Activated T-cell treated with anti-CD3 and anti-CD28 coated beads, Interleukin-2, amount 50 U/mL, for 72 hours (primary cell): ENCODE measurements at regions not wholly inside any gene's neighbourhood (a gene's known extent, or its start where the extent isn't known, plus 50 kb on each side); places are given as distances from the start of the nearest gene placed in this dataset.

Source experiments
- ATAC-seq, 2 donors: fragments of 150-1000 bp; cut with Tn5 transposase; replicated peaks in 1 of 2; 2 replicates each; pipeline ENCODE4 v1.10.0; 2021; ENCODE audit warnings: moderate library complexity in 2 of 2, mild to moderate bottlenecking in 1 of 2
- DNase-seq, 2 donors: peaks; one replicate each; pipeline ENCODE4 v3.0.0; 2021 to 2022; ENCODE audit warnings: mixed read lengths in 1 of 2
- H3K27ac Mint-ChIP-seq: one replicate; pipeline ENCODE4 v1.8.0; 2022; ENCODE audit warnings: mild to moderate bottlenecking, moderate library complexity, mixed read lengths
- H3K27me3 Mint-ChIP-seq: one replicate; pipeline ENCODE4 v1.8.0; 2022; ENCODE audit warnings: low read depth, mixed read lengths
- H3K36me3 Mint-ChIP-seq, 2 donors: one replicate each; pipeline ENCODE4 v1.8.0; 2022; ENCODE audit warnings: mixed read lengths in 2 of 2, mild to moderate bottlenecking in 1 of 2; ENCODE audit not compliant: insufficient read depth in 2 of 2
- H3K4me1 Mint-ChIP-seq: one replicate; pipeline ENCODE4 v1.8.0; 2022; ENCODE audit warnings: low read depth, mixed read lengths
- H3K4me3 Mint-ChIP-seq, 2 donors: one replicate each; pipeline ENCODE4 v1.8.0; 2022; ENCODE audit warnings: mild to moderate bottlenecking in 2 of 2, mixed read lengths in 2 of 2, moderate library complexity in 2 of 2
- H3K9me3 Mint-ChIP-seq, 2 donors: one replicate each; pipeline ENCODE4 v1.8.0; 2022; ENCODE audit warnings: mixed read lengths in 2 of 2

- ATAC-seq (no peak), DNase-seq (no peak)
- Mint-ChIP-seq H3K27me3 (no peaks in the 10 kb centered on the region), H3K36me3 (peaks cover 40 to 57% of the 10 kb centered on the region in 2 donors), H3K4me1 (peaks cover 74% of the 10 kb centered on the region), H3K4me3 (peak overlapping the region; percentile 86 to 90), H3K27ac (peak overlapping the region; percentile 97), H3K9me3 (no peaks in the 10 kb centered on the region)
These were observed 75.8 kb downstream of the DAD1 start for GRCh38 chr14:22513066-22513812.

GRCh38 chr14:22512106-22512814, 76.8 kb downstream of the DAD1 start:
- DNase-seq (no peak), ATAC-seq (no peak)
- peak overlapping the region; percentile 86 to 90 for H3K4me3 Mint-ChIP-seq
- peaks cover 36 to 54% of the 10 kb centered on the region in 2 donors for H3K36me3 Mint-ChIP-seq
- H3K27ac Mint-ChIP-seq = peak overlapping the region; percentile 97
- H3K27me3 Mint-ChIP-seq = no peaks in the 10 kb centered on the region
- H3K9me3 Mint-ChIP-seq = no peaks in the 10 kb centered on the region
- H3K4me1 Mint-ChIP-seq = peaks cover 71% of the 10 kb centered on the region

- Mint-ChIP-seq H3K27me3 (no peaks in the 10 kb centered on the region), H3K9me3 (no peaks in the 10 kb centered on the region), H3K36me3 (peaks cover 42 to 61% of the 10 kb centered on the region in 2 donors), H3K4me3 (peak overlapping the region; percentile 86 to 90), H3K4me1 (peaks cover 72% of the 10 kb centered on the region), H3K27ac (peak overlapping the region; percentile 97)
- no peak for ATAC-seq
- no peak for DNase-seq
These were observed 78.4 kb downstream of the DAD1 start for GRCh38 chr14:22510527-22511110.

DNA sequence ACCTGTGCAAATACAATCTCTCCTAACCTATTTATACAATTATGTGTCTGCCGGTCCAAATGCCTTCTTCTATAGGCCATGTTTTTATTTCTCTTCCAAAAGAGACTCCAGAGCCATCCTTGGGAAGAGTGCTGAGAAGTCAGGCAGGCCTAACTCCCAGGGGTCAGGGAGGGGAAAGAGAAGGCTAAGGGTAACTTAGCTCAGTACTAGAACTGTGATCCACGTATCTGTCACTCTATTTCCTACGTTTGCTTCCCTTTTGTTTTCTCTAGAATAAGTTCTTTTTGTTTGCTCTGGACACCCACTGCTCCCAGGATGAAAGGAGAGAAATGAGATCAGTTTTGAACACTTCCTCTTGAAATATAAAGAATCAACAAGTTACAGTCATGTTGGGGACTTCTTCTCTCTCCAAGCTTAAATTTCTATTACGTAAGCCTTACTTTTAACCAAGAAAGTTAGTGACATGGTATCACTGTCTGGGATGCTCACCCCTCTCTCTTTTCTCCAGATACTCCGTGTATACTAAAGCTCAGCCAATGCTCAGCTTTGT, 79.2 kb downstream of the DAD1 start:
- ATAC-seq (no peak), DNase-seq (no peak)
- Mint-ChIP-seq H3K4me3 (peak overlapping the region; percentile 86 to 90), H3K36me3 (peaks cover 40 to 58% of the 10 kb centered on the region in 2 donors), H3K27ac (peak overlapping the region; percentile 97), H3K27me3 (no peaks in the 10 kb centered on the region), H3K4me1 (peaks cover 66% of the 10 kb centered on the region), H3K9me3 (no peaks in the 10 kb centered on the region)

- peaks cover 66% of the 10 kb centered on the region for H3K4me1 Mint-ChIP-seq
- H3K36me3 Mint-ChIP-seq = peaks cover 41 to 58% of the 10 kb centered on the region in 2 donors
- ATAC-seq (no peak), DNase-seq (no peak)
- H3K27ac Mint-ChIP-seq = peak overlapping the region; percentile 97
- no peaks in the 10 kb centered on the region for H3K27me3 Mint-ChIP-seq
- H3K9me3 Mint-ChIP-seq = no peaks in the 10 kb centered on the region
- H3K4me3 Mint-ChIP-seq = peak overlapping the region; percentile 86 to 90
These were observed 79.9 kb downstream of the DAD1 start for GRCh38 chr14:22509036-22509709.

DNA sequence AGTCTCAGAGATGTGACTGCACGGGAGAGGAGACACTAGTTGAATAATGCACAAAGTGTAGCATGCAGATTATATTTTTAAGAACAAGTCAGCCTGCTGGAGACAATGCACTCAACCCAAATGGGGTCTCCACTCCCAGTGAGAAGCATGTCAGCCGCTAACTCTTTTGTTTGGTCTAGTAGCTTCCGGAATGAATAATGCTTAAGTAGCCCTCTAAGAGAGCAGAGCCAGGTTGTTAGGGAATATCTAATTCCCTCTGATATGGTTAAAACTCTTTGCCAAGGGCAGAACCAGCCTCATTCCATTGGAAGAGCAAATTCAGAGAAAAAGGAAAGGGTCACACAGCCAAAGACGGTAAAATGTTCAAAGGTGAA, 80.4 kb downstream of the DAD1 start:
- H3K27ac Mint-ChIP-seq = peak overlapping the region; percentile 97
- H3K4me1 Mint-ChIP-seq = peaks cover 68% of the 10 kb centered on the region
- no peaks in the 10 kb centered on the region for H3K27me3 Mint-ChIP-seq
- H3K36me3 Mint-ChIP-seq = peaks cover 39 to 61% of the 10 kb centered on the region in 2 donors
- ATAC-seq (no peak), DNase-seq (no peak)
- no peaks in the 10 kb centered on the region for H3K9me3 Mint-ChIP-seq
- peak overlapping the region; percentile 86 to 90 for H3K4me3 Mint-ChIP-seq

- H3K36me3 Mint-ChIP-seq = peaks cover 36 to 59% of the 10 kb centered on the region in 2 donors
- no peaks in the 10 kb centered on the region for H3K27me3 Mint-ChIP-seq
- H3K27ac Mint-ChIP-seq = peak overlapping the region; percentile 97
- DNase-seq (no peak), ATAC-seq (no peak)
- no peaks in the 10 kb centered on the region for H3K9me3 Mint-ChIP-seq
- peak overlapping the region; percentile 86 to 90 for H3K4me3 Mint-ChIP-seq
- H3K4me1 Mint-ChIP-seq = peaks cover 68% of the 10 kb centered on the region
These were observed 80.9 kb downstream of the DAD1 start for GRCh38 chr14:22508150-22508457.

DNA sequence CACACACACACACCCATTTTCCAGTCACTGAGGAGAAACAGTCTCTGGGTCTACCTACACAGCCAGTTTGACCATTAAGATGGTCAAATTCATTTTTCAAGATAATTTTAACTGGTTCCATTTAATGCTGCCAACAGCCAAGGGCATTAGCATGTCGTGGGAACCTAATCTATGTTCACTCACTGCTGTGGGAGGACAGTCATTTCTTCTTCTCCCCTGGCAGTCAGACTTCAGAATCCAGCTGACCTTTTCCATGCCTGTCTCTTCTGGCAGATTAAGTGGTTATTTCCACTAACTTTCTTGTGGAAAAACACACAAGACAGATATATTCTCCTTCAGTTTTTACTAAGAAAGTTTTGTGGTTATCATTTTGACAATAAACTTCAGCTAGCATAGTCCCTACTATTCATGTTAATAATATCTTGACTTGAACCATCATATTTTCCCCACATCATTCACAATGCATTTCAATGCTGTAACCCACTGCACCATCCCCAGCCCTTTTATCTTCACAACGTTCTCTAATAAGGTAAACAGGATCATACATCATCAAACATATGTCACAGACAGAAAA, 82.2 kb downstream of the DAD1 start:
- Mint-ChIP-seq H3K27ac (peak overlapping the region; percentile 97), H3K4me1 (peaks cover 62% of the 10 kb centered on the region), H3K4me3 (peak overlapping the region; percentile 86 to 90), H3K9me3 (no peaks in the 10 kb centered on the region), H3K27me3 (no peaks in the 10 kb centered on the region), H3K36me3 (peaks cover 42 to 61% of the 10 kb centered on the region in 2 donors)
- DNase-seq (peak in 1 of 2 donors; percentile 47), ATAC-seq (peak; percentile 75 to 82)

GRCh38 chr14:22506378-22506710, 82.7 kb downstream of the DAD1 start:
- ATAC-seq = no peak

DNA sequence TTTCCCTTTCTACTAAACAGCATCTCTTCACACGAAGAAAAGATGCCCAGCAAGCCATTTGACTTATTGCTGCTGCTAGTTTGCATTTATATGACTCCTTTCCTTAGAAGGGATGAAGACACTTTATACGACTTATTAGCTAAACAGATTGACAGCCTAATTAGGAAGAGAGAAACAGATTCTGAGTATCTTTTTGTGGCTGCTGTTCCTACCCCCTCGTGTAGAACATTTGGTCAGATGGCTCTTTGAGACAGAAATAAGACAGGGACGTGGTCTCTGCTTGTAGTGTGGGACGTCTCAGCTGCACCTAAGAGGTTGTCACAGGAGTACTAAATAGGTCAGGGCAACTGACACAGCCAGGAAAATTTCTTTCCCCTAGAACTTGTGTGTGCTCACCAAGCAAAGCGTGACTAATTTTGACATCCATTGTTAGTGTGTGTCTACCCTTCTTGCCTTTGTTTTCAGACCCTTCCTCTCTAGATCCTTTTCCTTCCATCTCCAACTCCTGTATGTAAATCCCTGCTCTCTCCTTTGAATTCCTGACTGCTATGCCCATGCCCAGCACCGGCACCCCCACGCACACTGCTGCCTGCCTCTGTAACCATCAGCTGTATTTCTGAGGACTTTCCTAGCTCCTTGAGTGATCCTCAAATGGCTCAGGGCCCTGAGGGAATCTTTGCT, 83.2 kb downstream of the DAD1 start:
- no peaks in the 10 kb centered on the region for H3K27me3 Mint-ChIP-seq
- peaks cover 51% of the 10 kb centered on the region for H3K4me1 Mint-ChIP-seq
- DNase-seq = no peak
- peak overlapping the region; percentile 86 to 90 for H3K4me3 Mint-ChIP-seq
- ATAC-seq = peak; percentile 36 to 42
- H3K36me3 Mint-ChIP-seq = peaks cover 46 to 62% of the 10 kb centered on the region in 2 donors
- no peaks in the 10 kb centered on the region for H3K9me3 Mint-ChIP-seq
- H3K27ac Mint-ChIP-seq = peak overlapping the region; percentile 97

More at GRCh38 chr14:22506378-22506710, 82.7 kb downstream of the DAD1 start:
- peak overlapping the region; percentile 86 to 90 for H3K4me3 Mint-ChIP-seq
- H3K36me3 Mint-ChIP-seq = peaks cover 45 to 63% of the 10 kb centered on the region in 2 donors
- H3K4me1 Mint-ChIP-seq = peaks cover 56% of the 10 kb centered on the region
- H3K27me3 Mint-ChIP-seq = no peaks in the 10 kb centered on the region
- no peak for DNase-seq
- no peaks in the 10 kb centered on the region for H3K9me3 Mint-ChIP-seq
- peak overlapping the region; percentile 97 for H3K27ac Mint-ChIP-seq

- H3K4me3 Mint-ChIP-seq = peak overlapping the region; percentile 86 to 90
These were observed 83.7 kb downstream of the DAD1 start for GRCh38 chr14:22505309-22505696.

GRCh38 chr14:22502551-22502950, 86.5 kb downstream of the DAD1 start:
- Mint-ChIP-seq H3K4me1 (peaks cover 63% of the 10 kb centered on the region), H3K27ac (peak overlapping the region; percentile 100), H3K36me3 (peaks cover 38 to 53% of the 10 kb centered on the region in 2 donors), H3K27me3 (no peaks in the 10 kb centered on the region), H3K4me3 (peak overlapping the region; percentile 93 to 95), H3K9me3 (no peaks in the 10 kb centered on the region)
- DNase-seq (no peak), ATAC-seq (peak; percentile 5 to 16)

More at GRCh38 chr14:22505309-22505696, 83.7 kb downstream of the DAD1 start:
- H3K27ac Mint-ChIP-seq = peak overlapping the region; percentile 97
- no peak for DNase-seq
- H3K27me3 Mint-ChIP-seq = no peaks in the 10 kb centered on the region
- H3K36me3 Mint-ChIP-seq = peaks cover 44 to 61% of the 10 kb centered on the region in 2 donors
- ATAC-seq = no peak
- H3K4me1 Mint-ChIP-seq = peaks cover 50% of the 10 kb centered on the region
- H3K9me3 Mint-ChIP-seq = no peaks in the 10 kb centered on the region
